ENCODE measurements at regions not wholly inside any gene's neighbourhood (a gene's known extent, or its start where the extent isn't known, plus 50 kb on each side); places are given as distances from the start of the nearest gene placed in this dataset.

DNA sequence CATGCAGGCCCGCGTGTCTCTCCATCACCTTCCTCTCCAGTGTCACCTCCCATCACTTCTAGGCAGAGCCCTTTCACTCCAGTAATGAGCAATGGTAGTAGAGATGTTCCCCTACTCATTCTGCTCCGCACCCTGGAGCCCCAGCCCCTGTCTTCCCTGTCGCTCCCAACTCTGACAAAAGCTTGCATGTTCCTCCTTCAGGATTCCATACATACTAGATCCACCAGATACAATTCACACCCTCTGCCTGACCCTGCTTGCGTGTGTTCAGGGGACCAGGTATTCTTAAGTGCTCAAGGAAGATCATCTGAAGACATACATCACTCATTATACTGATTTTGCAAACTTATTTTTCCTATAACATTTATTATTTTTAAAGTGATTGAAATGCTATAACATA is 222.7 kb downstream of the SNX19 start:
- no peak for TF ChIP-seq JUND (IDR thresholded peaks at IDR 0.05)
- no peak for TF ChIP-seq CTCF (IDR thresholded peaks at IDR 0.05; ENCODE audit: low read depth, low read length, missing input control)
- TF ChIP-seq, protein P1, sequence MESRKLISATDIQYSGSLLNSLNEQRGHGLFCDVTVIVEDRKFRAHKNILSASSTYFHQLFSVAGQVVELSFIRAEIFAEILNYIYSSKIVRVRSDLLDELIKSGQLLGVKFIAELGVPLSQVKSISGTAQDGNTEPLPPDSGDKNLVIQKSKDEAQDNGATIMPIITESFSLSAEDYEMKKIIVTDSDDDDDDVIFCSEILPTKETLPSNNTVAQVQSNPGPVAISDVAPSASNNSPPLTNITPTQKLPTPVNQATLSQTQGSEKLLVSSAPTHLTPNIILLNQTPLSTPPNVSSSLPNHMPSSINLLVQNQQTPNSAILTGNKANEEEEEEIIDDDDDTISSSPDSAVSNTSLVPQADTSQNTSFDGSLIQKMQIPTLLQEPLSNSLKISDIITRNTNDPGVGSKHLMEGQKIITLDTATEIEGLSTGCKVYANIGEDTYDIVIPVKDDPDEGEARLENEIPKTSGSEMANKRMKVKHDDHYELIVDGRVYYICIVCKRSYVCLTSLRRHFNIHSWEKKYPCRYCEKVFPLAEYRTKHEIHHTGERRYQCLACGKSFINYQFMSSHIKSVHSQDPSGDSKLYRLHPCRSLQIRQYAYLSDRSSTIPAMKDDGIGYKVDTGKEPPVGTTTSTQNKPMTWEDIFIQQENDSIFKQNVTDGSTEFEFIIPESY (IDR thresholded peaks at IDR 0.05): no peak
